Posterior cingulate gyrus (tissue), 11 donors: ENCODE measurements at regions not wholly inside any gene's neighbourhood (a gene's known extent, or its start where the extent isn't known, plus 50 kb on each side); places are given as distances from the start of the nearest gene placed in this dataset.

Experiments used
- DNase-seq, 10 donors: peaks; one replicate each; pipeline versions ENCODE4 v3.0.0 to v3.0.0-alpha.2; 2020 to 2021; ENCODE audit warnings: mixed read lengths in 3 of 10
- intact Hi-C: fragments of 100-400 bp; cut with DNase I; formaldehyde crosslinking; loops from one replicate; pipeline ENCODE4 v1.15.1; 2023

DNA sequence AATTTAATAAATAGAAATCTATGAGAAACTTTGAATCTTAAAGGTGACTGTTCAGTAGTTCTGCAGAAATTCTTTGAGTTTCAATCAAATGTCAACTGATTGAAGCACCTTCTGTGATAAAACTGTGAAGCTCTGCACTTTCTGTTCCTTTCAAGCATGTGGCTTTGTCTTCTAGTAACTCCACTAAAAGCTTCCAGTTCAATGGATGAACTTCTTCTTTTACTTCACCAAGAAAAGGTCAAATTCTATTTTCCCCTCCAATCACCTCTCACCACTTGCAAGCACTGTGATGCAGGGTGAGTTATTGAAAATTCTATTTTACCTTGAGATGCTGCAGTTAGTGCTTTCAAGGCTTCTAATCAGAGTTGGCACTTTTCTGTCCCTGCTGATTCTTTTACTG lies 515.3 kb upstream of the B3GALT2 start:
- intact Hi-C loops: no loop called here
- DNase-seq: no peak

DNA sequence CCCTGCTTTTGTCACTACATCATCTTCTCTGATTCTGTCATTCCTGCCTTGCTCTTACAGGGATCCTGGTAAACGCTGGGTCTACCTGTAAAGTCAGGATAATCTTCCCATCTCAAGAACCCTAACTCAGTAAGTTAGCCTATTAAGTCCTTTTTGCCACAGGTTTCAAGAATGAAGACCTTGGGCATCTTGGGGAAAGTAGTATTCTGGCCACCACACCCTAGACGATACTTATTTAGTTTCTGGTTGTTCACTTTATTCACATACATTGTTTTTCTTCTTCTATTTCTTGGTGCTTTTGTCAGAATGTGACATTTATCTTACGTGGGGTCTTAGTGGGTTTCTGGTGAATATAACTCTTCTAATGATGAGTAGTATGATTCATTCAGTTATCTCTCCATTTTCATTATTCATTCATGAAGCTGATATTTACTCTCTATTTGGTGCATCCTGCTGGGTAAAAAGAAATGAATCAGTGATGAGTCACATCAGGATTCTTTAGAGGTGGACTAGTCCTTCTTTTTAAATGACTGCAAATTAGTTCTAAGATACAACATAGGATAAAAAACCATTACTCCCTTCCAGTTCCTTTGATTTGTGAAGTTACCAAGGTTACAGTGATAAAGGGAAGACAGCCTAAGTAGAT lies 514.4 kb upstream of the B3GALT2 start:
- no peak for DNase-seq
- intact Hi-C loops: no loop called here

DNA sequence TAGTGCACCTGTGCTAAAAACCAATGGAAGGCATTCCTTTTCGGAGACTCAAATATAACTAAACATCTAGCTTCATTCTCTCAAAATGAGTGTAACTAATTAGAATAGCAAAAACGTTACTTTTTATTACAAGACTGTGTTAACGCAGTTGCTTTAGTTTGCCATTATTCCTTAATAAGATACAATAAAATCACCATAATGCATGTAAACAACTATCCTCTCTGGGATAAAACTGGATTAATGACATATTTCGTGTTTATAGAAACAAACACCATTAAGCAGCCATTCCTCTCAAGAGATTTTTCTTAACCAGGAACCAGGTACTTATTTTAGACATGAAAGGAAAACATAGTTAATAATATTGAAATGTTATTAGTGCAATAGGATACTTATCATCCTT lies 512.8 kb upstream of the B3GALT2 start:
- no peak for DNase-seq
- intact Hi-C loops: no loop called here

DNA sequence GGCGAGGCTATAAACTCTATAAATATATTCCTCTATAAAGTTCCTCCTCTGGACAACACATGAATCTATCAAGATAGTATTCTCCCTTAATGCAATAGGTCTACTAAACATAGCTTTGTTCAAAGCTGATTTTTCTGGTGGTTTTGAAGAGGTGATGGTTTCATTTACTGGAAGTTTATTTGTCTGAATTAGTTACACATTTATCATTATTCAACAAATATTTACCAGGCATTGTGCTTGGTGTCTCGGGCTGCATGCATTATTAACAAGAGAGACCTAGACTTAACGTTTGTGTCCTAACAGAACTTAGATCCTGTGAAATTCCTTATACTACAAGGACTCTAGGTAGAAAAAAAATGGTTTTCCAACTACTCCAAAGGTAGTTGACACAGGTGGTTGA lies 511.4 kb upstream of the B3GALT2 start:
- no peak for DNase-seq
- intact Hi-C loops: no loop called here

DNA sequence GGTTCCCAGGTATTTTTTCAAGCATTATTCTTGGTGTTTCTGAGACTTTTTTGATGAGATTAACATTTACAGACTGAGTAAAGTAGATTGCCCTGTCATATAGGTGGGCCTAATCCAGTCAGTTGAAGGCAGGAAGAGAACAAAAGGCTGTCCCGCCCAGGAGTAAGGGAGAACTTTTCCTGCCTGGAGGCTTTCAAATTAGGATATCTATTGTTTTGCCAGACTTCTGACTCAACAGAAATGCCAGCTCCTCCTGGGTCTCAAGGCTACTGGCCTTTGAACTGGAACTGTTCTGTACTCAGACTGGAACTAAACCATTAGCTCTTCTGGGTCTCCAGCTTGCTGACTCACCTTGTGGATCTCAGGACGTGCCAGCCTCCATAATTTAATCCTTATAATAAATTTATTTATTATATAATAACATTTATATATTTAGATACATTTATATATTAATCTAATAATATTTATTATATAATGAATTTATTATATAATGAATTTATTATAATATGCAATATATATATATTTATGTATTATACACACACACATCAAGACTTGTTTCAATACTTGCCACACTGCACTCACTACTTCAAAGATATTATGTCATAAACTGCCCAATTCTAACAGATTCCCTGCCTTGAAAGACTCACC lies 510.8 kb upstream of the B3GALT2 start:
- DNase-seq: no peak
- intact Hi-C loops: no loop called here

DNA sequence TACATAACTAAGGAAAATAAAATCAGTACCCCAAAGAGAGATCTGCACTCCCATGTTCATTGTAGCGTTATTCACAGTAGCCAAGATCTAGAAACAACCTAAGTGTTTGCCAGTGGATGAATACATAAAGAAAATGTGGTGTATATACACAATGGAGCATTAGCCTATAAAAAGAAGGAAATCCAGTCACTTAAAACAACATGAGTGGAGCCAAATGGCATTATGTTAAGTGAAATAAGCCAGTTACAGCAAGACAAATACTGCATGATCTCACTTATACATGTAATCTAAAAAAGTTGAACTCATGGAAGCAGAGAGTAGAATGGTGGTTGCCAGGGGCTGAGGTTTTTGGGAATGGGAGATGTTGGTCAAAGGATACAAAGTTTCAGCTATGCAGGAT lies 508.3 kb upstream of the B3GALT2 start:
- DNase-seq: no peak
- intact Hi-C loops: no loop called here

DNA sequence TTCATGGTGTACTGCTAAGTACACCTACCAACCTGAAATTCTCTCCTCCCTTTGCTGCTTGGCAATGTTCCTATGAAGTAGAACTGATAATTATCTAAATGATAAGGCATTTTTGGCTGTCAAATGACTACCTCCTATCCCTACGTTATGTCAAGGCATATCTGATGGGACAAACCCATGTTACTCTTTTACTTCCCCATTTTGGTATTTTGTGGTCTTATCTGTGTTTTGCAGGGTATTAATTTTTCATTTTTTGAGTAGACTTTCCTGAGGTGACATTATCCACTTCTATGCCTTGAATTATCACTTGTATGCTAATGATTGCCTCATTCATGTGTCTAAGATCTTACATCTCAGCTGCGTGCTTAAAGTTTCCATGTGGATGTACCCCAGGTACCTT lies 499.6 kb upstream of the B3GALT2 start:
- intact Hi-C loops: no loop called here
- no peak for DNase-seq

DNA sequence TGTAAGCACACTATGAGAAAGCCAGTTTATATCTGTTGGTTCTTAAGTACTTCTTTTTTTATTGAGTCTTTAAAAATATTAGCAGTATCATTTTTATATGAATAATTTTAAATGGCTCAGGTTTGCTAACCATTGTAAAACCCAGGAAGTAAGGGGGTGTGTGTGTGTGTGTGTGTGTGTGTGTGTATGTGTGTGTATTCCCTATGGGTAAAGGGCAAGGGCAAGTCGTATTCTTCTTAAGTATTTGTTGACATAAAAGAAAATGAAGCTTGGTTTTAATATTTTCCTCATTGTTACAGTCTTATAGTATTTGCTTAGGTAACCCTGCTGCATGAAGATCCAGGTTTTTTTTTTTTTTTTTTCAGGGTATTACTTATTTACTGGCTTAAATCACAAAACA lies 495.0 kb upstream of the B3GALT2 start:
- intact Hi-C loops: no loop called here
- no peak for DNase-seq

DNA sequence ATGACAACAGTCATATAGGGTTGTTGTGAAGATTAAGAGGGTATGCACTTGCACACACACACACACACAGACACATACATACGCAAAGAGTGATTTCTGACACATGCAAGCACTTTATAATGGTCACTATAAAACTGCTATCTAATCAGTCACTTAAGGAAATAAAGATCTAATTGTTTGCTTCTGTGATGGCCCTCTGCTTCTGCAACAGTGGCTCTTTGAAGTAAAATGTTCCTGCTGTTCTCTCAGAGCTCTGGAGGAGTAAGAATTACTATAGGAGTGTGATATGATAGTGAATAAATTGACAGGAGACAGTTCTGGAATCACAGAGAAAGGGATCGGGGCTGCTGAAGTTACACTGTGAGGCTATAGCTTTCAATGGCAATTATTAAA lies 494.5 kb upstream of the B3GALT2 start:
- intact Hi-C loops: no loop called here
- DNase-seq: no peak

DNA sequence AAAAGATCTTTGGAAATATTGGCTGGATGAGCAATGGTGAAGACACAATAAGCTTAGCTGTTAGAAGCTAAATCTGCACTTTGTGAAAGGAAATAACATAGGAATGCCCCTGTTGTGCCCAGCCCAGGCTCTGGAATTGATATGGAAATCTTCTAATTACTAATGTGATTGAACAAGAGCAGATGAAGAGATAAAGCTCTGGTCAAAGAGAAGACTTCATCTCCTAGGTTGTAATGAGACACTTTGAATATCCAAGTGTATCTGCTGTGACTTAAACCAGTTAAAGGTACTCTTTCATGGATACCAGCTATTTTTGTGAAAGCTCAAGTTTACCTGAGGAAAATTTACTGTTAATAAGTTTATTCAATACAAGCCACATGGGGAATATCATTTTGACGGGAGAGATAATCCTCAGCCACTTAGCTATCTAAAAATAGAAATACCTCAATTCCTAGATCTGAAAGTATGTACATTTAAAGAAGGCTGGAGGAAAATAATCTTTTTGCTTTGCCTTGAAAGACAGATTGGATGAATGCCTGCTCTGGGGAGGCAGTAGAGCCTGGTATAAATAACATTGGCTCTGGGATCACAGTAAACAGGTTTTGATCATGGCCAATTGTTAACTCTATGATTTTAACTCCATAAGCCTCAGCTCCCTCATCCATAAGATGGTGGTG lies 494.0 kb upstream of the B3GALT2 start:
- intact Hi-C loops: no loop called here
- no peak for DNase-seq

DNA sequence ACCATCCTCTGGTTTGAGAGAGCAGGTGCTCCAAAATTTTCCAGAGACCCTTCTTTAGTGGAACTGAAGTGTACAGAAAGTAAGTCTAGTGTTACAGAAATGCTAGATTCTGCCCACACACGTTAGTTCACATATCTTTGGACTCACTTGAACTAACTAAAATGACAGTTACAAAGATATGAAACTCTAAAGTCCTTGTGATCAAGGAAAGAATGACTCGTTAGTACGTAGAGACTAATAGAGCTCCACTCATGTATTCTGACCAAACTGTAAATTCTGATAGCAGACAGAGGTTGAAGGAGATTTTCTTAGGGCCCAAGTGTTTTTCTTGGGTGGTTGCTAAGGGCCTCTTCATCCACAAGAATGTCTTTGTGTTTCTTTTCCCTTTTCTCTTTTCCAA lies 491.5 kb upstream of the B3GALT2 start:
- no peak for DNase-seq
- intact Hi-C loops: no loop called here

DNA sequence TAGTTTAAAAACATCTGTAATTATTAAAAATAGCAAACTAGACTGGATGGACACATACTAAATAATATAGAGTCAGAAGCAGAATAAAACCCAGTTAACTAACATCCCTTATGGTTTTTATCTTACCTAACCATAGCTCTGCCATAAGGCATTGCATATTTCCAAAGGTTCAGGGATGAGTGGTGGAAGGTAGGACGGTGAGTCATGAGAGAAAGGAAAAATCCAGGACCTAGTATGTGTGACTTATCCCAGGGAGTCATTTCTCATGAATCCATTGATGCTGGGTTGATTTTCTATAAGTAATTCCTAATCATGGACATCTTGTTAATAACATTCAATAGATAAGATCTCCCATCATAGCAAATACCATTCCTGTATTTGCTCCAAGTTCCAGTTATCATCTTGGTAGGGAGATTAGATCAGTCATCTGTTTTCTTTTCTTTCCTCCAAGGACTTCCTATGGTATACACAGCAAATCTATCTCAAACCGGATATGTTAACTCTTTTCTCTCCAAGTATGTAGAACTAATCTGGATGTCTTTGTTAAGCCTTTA lies 490.7 kb upstream of the B3GALT2 start:
- no peak for DNase-seq
- intact Hi-C loops: no loop called here

DNA sequence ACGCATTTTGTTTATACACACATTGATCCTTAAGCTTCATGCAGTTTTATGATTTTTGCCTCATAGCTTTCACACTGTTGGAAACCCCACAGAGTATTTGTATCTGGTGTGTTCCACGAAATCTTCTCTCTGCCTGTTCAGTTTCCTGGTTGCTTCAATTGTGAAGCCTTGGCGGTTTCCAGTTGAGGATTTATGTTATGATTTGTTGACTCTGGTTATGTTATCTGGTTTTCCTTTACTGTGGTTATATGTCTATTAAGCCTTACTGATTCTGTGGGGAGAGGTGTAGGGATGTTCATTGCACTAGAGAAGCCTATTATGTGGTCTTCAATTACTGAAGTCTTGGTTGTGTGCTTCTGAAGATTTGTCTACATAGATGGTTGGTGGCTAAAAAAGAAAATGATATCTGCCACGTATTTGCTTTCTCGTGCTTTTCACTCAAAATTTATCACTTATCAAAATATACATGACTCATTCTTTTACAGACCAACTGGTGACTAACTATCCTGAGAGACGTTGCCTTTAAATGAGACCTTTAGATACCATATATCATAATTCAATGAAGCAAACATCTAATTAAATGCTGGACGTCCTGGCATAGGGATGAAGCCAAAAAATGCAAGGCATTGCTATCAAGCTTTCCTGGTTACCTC lies 488.0 kb upstream of the B3GALT2 start:
- intact Hi-C loops: no loop called here
- DNase-seq: no peak

DNA sequence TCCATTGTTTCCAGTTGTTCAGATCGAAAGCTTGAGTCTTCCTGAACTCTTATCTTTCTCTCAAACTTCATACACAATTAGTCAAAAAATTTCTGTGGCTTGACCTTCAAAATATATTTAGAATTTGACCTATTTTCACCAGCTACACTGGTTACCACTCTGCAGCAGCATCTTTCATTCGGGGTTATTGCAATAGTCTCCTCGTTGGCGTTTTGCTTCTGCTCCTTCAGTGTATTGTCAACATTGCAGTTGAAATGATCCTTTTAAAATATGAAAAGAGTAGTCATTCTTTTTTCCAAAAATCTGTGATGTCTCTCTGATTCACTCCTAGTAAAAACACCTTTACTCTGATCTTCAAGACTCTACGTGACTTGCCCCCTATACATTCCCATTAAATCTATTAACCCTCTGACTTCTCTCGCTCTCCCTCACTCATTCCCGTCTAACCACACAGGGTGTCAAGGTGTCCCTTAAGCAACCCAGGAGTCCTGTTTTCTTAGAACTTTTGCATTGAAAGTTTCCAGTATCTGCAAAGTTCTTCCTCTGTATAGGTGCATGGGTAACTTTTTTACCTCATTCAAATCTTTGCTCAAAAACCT lies 480.2 kb upstream of the B3GALT2 start:
- intact Hi-C loops: no loop called here
- DNase-seq: no peak

DNA sequence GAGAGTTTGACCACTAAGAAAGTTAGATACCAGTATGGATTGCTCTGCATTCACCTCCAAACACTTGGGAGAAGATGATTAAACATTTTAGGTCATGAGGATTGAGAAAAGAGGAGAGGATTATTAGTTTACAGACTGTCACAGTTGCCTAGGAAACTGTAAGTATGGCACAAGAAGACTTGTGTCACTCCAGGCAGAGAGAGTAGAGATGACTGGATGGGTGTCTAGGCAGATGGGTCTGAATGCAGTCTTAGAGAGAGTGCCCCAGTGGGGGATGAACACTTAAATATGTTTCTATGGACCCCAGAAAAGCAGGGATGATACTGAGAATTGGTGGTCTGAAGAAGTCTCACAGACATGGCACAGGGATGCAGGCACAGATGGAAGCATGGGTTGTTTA lies 477.6 kb upstream of the B3GALT2 start:
- DNase-seq: no peak
- intact Hi-C loops: no loop called here

DNA sequence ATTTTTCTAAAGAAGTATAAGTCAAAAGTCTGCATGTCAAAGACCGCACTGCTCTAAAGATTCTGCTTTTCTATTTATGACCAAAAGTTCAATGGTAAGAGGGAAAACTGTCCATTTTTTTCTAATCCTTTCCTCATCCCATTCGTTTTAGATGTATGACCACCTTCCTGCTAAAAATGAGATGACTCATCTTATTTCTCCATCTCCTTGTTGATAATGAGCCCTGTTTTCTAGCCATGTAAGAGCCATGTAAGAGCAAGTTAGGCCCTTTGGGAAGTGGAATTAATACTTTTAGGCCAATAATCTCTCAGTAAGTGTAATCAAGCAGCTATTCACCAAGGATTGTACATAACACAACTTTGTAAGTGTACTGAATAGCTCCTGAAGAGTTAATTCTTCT lies 475.6 kb upstream of the B3GALT2 start:
- no peak for DNase-seq
- intact Hi-C loops: no loop called here

DNA sequence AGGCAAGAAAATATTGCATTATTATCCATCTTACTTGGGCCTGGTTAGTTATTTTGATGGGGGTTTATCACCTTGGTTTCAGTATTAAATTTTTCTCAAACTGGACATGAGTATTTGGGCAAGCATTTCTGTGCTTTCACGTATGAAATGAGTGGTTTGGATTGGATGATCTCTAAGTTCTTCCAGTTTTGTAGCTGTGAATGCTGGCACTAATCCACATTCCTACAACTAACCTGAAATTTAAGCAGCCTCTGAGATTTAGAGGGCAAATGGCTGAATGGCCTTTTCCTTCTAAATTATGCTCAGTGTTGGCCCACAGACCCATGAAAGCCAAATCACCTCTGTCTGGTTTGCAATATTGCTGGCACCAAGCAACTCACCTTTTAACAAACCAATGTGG lies 475.0 kb upstream of the B3GALT2 start:
- no peak for DNase-seq
- intact Hi-C loops: no loop called here

DNA sequence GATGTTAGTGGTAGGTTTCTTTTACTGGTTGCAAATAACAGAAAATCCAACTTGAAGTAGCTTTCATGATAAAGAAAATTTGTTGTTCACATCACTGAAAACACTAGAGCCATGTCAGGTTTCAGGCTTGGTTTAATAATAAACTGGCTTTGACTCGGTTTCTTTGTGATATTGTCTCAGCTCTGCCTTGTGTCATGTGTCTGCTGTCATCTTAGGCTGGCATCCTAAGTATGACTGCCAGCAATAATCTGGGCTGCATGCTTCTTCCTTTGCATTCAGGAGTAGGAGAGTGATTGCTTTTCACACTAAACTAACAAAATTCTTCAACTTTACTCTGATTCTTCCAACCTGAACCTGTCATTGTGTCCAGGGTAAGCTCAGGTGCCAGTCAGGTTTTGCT lies 474.0 kb upstream of the B3GALT2 start:
- intact Hi-C loops: no loop called here

DNA sequence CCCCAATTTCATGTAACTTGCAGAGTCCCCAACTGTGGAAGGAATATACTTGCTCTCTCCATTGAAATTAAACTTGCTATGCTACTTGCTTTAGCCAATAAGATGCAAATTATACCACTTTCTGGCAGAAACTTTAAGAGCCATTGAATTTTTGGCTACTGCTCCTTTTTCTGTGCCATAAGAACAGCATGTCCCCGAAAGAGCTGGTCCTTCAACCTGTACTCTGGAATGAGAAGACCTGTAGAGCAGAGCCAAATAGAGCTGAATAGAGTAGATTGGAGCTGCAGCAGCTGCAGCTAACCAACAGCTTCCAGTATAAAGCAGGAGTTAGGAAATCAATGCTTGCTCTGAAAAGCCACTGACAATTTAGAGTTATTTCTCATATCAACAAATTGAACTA lies 472.3 kb upstream of the B3GALT2 start:
- no peak for DNase-seq
- intact Hi-C loops: no loop called here

More for the DNA sequence above, 474.0 kb upstream of the B3GALT2 start:
- no peak for DNase-seq

DNA sequence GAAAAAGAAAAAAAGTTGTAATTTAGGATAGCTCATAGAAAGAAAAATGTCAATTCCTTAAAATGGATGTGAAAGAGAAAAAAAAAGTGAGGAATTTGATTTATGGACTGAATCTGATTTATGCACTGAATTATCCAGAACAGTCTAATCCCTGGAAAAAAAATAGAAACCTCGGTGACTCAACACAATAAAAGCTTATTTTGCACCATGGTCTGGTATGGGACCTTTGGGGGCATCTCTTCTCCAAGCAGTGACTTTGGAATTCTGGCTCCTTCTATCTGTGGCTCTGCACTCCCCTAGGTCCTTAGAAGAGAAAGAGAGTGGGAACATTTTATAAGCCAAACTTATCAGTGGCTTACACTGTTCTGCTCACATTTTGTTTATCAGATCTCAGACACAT lies 471.7 kb upstream of the B3GALT2 start:
- no peak for DNase-seq
- intact Hi-C loops: no loop called here

DNA sequence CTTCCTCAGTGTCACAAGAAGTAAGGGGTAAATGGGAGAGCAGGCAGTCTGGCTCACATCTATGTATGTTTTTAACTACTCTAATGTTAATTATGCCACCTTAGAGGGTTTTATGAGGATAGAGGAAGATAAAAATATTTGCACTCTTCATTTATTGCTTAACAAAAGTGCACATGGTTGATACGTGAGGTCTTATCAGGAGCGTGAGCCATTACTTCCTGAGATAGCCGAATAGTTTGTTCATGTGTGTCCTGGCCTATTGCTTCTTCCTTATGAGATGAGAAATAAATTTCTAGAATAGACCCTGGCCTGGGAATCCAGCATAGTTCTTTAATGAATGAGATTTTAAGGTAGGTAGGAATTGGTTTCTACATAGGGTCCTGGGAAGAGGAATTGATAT lies 471.1 kb upstream of the B3GALT2 start:
- intact Hi-C loops: no loop called here
- DNase-seq: no peak
